B cell (primary cell): ENCODE measurements at regions not wholly inside any gene's neighbourhood (a gene's known extent, or its start where the extent isn't known, plus 50 kb on each side); places are given as distances from the start of the nearest gene placed in this dataset.

ENCODE experiments used
- ATAC-seq: fragments of 200-7000 bp; cut with Tn5 transposase; one replicate; pipeline ENCODE4 v1.10.0; 2021; ENCODE audit warnings: low read depth, mild to moderate bottlenecking, moderate number of reproducible peaks, moderate library complexity
- CTCF ChIA-PET: fragments of 350-600 bp; sonication (Branson Sonifier 250); formaldehyde crosslinking; loops from one replicate; lab custom pipeline; 2021; ENCODE audit warnings: antibody characterized with exemption, inconsistent platforms; lab: Charles Lee
- POLR2A ChIA-PET: fragments of 350-600 bp; sonication (Branson Sonifier 250); formaldehyde crosslinking; loops from one replicate; lab custom pipeline; 2021; ENCODE audit warnings: antibody characterized with exemption; lab: Charles Lee
- DNase-seq: peaks from one replicate; pipeline ENCODE4 v3.0.0; 2013
- H2AFZ ChIP-seq: 2 replicates; pipeline ENCODE4 v1.6.1; 2012; ENCODE audit warnings: mild to moderate bottlenecking, low read depth, low read length; ENCODE audit not compliant: insufficient read depth, poor library complexity, severe bottlenecking
- H3K27ac ChIP-seq, 2 donors: 1 replicate in 1 of 2; 2 replicates in 1 of 2; pipeline ENCODE4 v1.5.1; 2012 to 2013; ENCODE audit warnings: low read length in 2 of 2, mild to moderate bottlenecking in 2 of 2, moderate library complexity in 1 of 2
- H3K27me3 ChIP-seq, 4 experiments: fragments of 200-600 bp in 1 of 4; sonication (generic) in 1 of 4; replicated peaks in 1 of 4; 1 replicate in 2 of 4; 2 replicates in 2 of 4; pipeline versions ENCODE4 v1.6.1 to v1.7.0; 2013 to 2016; ENCODE audit warnings: low read length in 3 of 4, mild to moderate bottlenecking in 2 of 4, mixed read lengths in 1 of 4, moderate library complexity in 1 of 4; ENCODE audit not compliant: insufficient read depth in 4 of 4, control insufficient read depth in 3 of 4; ENCODE audit errors: control extremely low read depth in 1 of 4
- H3K36me3 ChIP-seq, 2 experiments: replicated peaks in 1 of 2; 1 replicate in 1 of 2; 2 replicates in 1 of 2; pipeline versions ENCODE4 v1.6.1 to v1.7.1; 2013; ENCODE audit warnings: low read length in 1 of 2; ENCODE audit not compliant: insufficient read depth in 2 of 2, control insufficient read depth in 1 of 2; ENCODE audit errors: control extremely low read depth in 1 of 2, extremely low read depth in 1 of 2
- H3K4me1 ChIP-seq, 2 donors: fragments of 200-600 bp in 1 of 2; sonication (generic) in 1 of 2; 1 replicate in 1 of 2; 2 replicates in 1 of 2; pipeline versions ENCODE4 v1.5.1 to v1.6.1; 2013 to 2017; ENCODE audit warnings: low read length in 2 of 2; ENCODE audit not compliant: control insufficient read depth in 2 of 2, insufficient read depth in 2 of 2
- H3K4me2 ChIP-seq: replicated peaks from 2 replicates; pipeline ENCODE3; 2012; ENCODE audit warnings: mild to moderate bottlenecking, low read depth, low read length; ENCODE audit not compliant: poor library complexity, severe bottlenecking
- H3K4me3 ChIP-seq, 5 experiments: fragments of 200-600 bp in 1 of 5; sonication (generic) in 1 of 5; 1 replicate in 3 of 5; 2 replicates in 2 of 5; pipeline versions ENCODE4 v1.5.1 to v1.7.0; 2011 to 2016; ENCODE audit warnings: low read length in 4 of 5, mild to moderate bottlenecking in 4 of 5, low read depth in 2 of 5, control low read depth in 1 of 5, moderate library complexity in 1 of 5; ENCODE audit not compliant: insufficient read depth in 1 of 5; ENCODE audit errors: control extremely low read depth in 1 of 5, extremely low read depth in 1 of 5
- H3K79me2 ChIP-seq: fragments of 200-600 bp; sonication (generic); one replicate; pipeline ENCODE4 v1.6.0; 2016; ENCODE audit warnings: low read length; ENCODE audit not compliant: control insufficient read depth, insufficient read depth
- H3K9ac ChIP-seq: fragments of 200-600 bp; sonication (generic); 2 replicates; pipeline ENCODE4 v1.6.1; 2017; ENCODE audit warnings: mild to moderate bottlenecking, low read length, moderate library complexity
- H3K9me3 ChIP-seq, 3 donors: one replicate each; pipeline versions ENCODE4 v1.6.1 to v1.7.1; 2013; ENCODE audit warnings: low read length in 2 of 3; ENCODE audit not compliant: control insufficient read depth in 2 of 3, insufficient read depth in 1 of 3; ENCODE audit errors: control extremely low read depth in 1 of 3
- H4K20me1 ChIP-seq: 2 replicates; pipeline ENCODE4 v1.6.0; 2012; ENCODE audit warnings: mild to moderate bottlenecking, low read length; ENCODE audit not compliant: insufficient read depth, control insufficient read depth, poor library complexity, severe bottlenecking
- H3K27ac Mint-ChIP-seq: one replicate; pipeline ENCODE4 v1.8.0; 2021; ENCODE audit warnings: mixed read lengths
- H3K27me3 Mint-ChIP-seq: one replicate; pipeline ENCODE4 v1.8.0; 2021; ENCODE audit warnings: mixed read lengths
- H3K4me1 Mint-ChIP-seq: one replicate; pipeline ENCODE4 v1.8.0; 2021; ENCODE audit warnings: mixed read lengths
- H3K4me3 Mint-ChIP-seq: one replicate; pipeline ENCODE4 v1.8.0; 2021; ENCODE audit warnings: mixed read lengths
- H3K9me3 Mint-ChIP-seq: one replicate; pipeline ENCODE4 v1.8.0; 2022; ENCODE audit warnings: mixed read lengths; ENCODE audit not compliant: insufficient read depth
- CTCF ChIP-seq: fragments of 200-600 bp; IDR thresholded peaks from one replicate; pipeline ENCODE4 v1.8.0; 2022; ENCODE audit warnings: antibody characterized with exemption, mild to moderate bottlenecking
- EZH2 ChIP-seq: IDR thresholded peaks from 2 replicates; pipeline ENCODE4 v1.6.1; 2012; ENCODE audit warnings: borderline replicate concordance, low read depth, mild to moderate bottlenecking, moderate library complexity, low read length; ENCODE audit not compliant: insufficient read depth, poor library complexity, severe bottlenecking
- WGBS: methylation state at CpG from one replicate; pipeline ENCODE4 v1.1.5; 2013; ENCODE audit warnings: missing lambda C conversion rate; ENCODE audit not compliant: insufficient coverage; 5-methylcytosine and 5-hydroxymethylcytosine counted together
- intact Hi-C: fragments of 100-400 bp; cut with micrococcal nuclease; formaldehyde crosslinking; loops from one replicate; pipeline ENCODE4 v1.10.0; 2022

GRCh38 chr19:29076161-29076560, 136.8 kb downstream of the UQCRFS1 start:
- no peak for ATAC-seq

GRCh38 chr19:29075149-29075548, 137.8 kb downstream of the UQCRFS1 start:
- H3K36me3 ChIP-seq = no peaks in the 10 kb centered on the region
- no peaks in the 10 kb centered on the region for H3K9me3 Mint-ChIP-seq
- H3K9me3 ChIP-seq = peaks cover 0 to 9% (median 0%) of the 10 kb centered on the region in 3 donors
- WGBS = 76% methylated on average over 2 of the region's 2 CpGs
- POLR2A ChIA-PET = no interaction called here
- no peaks in the 10 kb centered on the region for H3K4me1 ChIP-seq
- intact Hi-C loops = no loop called here
- H3K4me3 ChIP-seq = no peak overlapping the region
- no peaks in the 10 kb centered on the region for H3K27me3 Mint-ChIP-seq
- TF ChIP-seq EZH2 = no peak
- TF ChIP-seq CTCF = no peak
- H3K27me3 ChIP-seq = no peaks in the 10 kb centered on the region
- no peak overlapping the region for H3K4me2 ChIP-seq
- no peak for ATAC-seq
- H3K79me2 ChIP-seq = no peaks in the 10 kb centered on the region
- no peaks in the 10 kb centered on the region for H4K20me1 ChIP-seq
- H3K27ac ChIP-seq = no peak overlapping the region
- DNase-seq = no peak
- H3K4me3 Mint-ChIP-seq = no peak overlapping the region
- no peaks in the 10 kb centered on the region for H3K4me1 Mint-ChIP-seq
- H3K27ac Mint-ChIP-seq = no peak overlapping the region
- no peak overlapping the region for H2AFZ ChIP-seq
- CTCF ChIA-PET = no interaction called here
- no peak overlapping the region for H3K9ac ChIP-seq

More at GRCh38 chr19:29076161-29076560, 136.8 kb downstream of the UQCRFS1 start:
- Histone ChIP-seq H3K36me3 (no peaks in the 10 kb centered on the region), H3K27me3 (no peaks in the 10 kb centered on the region), H3K9me3 (peaks cover 0 to 9% (median 0%) of the 10 kb centered on the region in 3 donors), H3K4me3 (no peak overlapping the region), H3K79me2 (no peaks in the 10 kb centered on the region), H3K9ac (no peak overlapping the region), H3K4me1 (no peaks in the 10 kb centered on the region), H4K20me1 (no peaks in the 10 kb centered on the region), H3K27ac (no peak overlapping the region), H3K4me2 (no peak overlapping the region), H2AFZ (no peak overlapping the region)
- ChIA-PET POLR2A (no interaction called here), CTCF (no interaction called here)
- Mint-ChIP-seq H3K4me3 (no peak overlapping the region), H3K9me3 (no peaks in the 10 kb centered on the region), H3K27ac (no peak overlapping the region), H3K4me1 (no peaks in the 10 kb centered on the region), H3K27me3 (no peaks in the 10 kb centered on the region)
- TF ChIP-seq CTCF = no peak
- no peak for TF ChIP-seq EZH2
- 58% methylated on average over 4 of the region's 4 CpGs for WGBS
- no peak for DNase-seq
- intact Hi-C loops = no loop called here
